SK-N-SH treated with all-trans-retinoic acid at 6 μM for 48 hours (cell line): ENCODE measurements at regions not wholly inside any gene's neighbourhood (a gene's known extent, or its start where the extent isn't known, plus 50 kb on each side); places are given as distances from the start of the nearest gene placed in this dataset.

ENCODE experiments used
- ATAC-seq: fragments of 200-7000 bp; cut with Tn5 transposase; 3 replicates; pipeline ENCODE4 v1.9.1; 2020; ENCODE audit warnings: mild to moderate bottlenecking, moderate library complexity
- BACH2 ChIP-seq: fragments of 250-450 bp; sonication (Bioruptor Pico); IDR thresholded peaks from 2 replicates; pipeline ENCODE4 v1.9.0; 2021; ENCODE audit warnings: mild to moderate bottlenecking, borderline replicate concordance
- CSDC2 ChIP-seq: fragments of 250-450 bp; sonication (Bioruptor Pico); IDR thresholded peaks from 2 replicates; pipeline ENCODE4 v1.5.0; 2020; ENCODE audit warnings: mild to moderate bottlenecking, moderate library complexity
- ESRRG ChIP-seq: fragments of 250-450 bp; sonication (Bioruptor Pico); IDR thresholded peaks from 2 replicates; pipeline ENCODE4 v1.6.1; 2021; ENCODE audit warnings: mild to moderate bottlenecking
- GLIS3 ChIP-seq: fragments of 250-450 bp; sonication (Bioruptor Pico); IDR thresholded peaks from 2 replicates; pipeline ENCODE4 v1.5.0; 2020; ENCODE audit warnings: mild to moderate bottlenecking, moderate library complexity
- ISL1 ChIP-seq: fragments of 250-450 bp; sonication (Bioruptor Pico); IDR thresholded peaks from 2 replicates; pipeline ENCODE4 v2.1.2; 2022; ENCODE audit warnings: mild to moderate bottlenecking, moderate library complexity
- OSR1 ChIP-seq: fragments of 250-450 bp; sonication (Bioruptor Pico); IDR thresholded peaks from 2 replicates; pipeline ENCODE4 v1.8.0; 2022; ENCODE audit warnings: moderate library complexity, mild to moderate bottlenecking, inconsistent platforms
- POU6F1 ChIP-seq: fragments of 250-450 bp; sonication (Bioruptor Pico); IDR thresholded peaks from 2 replicates; pipeline ENCODE4 v1.8.0; 2021; ENCODE audit warnings: low read depth, mild to moderate bottlenecking, moderate library complexity, borderline replicate concordance
- PPARA ChIP-seq: fragments of 250-450 bp; sonication (Bioruptor Pico); IDR thresholded peaks from 2 replicates; pipeline ENCODE4 v1.5.0; 2020; ENCODE audit warnings: mild to moderate bottlenecking, borderline replicate concordance
- RARB ChIP-seq: fragments of 250-450 bp; sonication (Bioruptor Pico); IDR thresholded peaks from 2 replicates; pipeline ENCODE4 v1.8.0; 2021; ENCODE audit warnings: mild to moderate bottlenecking, moderate library complexity
- SNAI2 ChIP-seq: fragments of 250-450 bp; sonication (Bioruptor Pico); IDR thresholded peaks from 2 replicates; pipeline ENCODE4 v1.5.0; 2020; ENCODE audit warnings: mild to moderate bottlenecking, moderate library complexity
- ZC3H10 ChIP-seq: fragments of 250-450 bp; sonication (Bioruptor Pico); IDR thresholded peaks from 2 replicates; pipeline ENCODE4 v1.5.1; 2021; ENCODE audit warnings: mild to moderate bottlenecking, moderate library complexity
- ZFP3 ChIP-seq: fragments of 250-450 bp; sonication (Bioruptor Pico); IDR thresholded peaks from 2 replicates; pipeline ENCODE4 v1.5.0; 2020; ENCODE audit warnings: mild to moderate bottlenecking, moderate library complexity
- ZFP30 ChIP-seq: fragments of 450-650 bp; formaldehyde crosslinking; IDR thresholded peaks from 2 replicates; pipeline ENCODE4 v1.5.0; 2022; ENCODE audit warnings: mild to moderate bottlenecking, moderate library complexity
- ZNF565 ChIP-seq: fragments of 450-650 bp; formaldehyde crosslinking; conservative IDR thresholded peaks from 2 replicates; pipeline ENCODE4 v1.5.0; 2020; ENCODE audit warnings: low read depth, mild to moderate bottlenecking, moderate library complexity
- ZNF70 ChIP-seq: fragments of 450-650 bp; formaldehyde crosslinking; IDR thresholded peaks from 2 replicates; pipeline ENCODE4 v1.5.0; 2020; ENCODE audit warnings: mild to moderate bottlenecking, moderate library complexity
- ZNF8 ChIP-seq: fragments of 450-650 bp; formaldehyde crosslinking; IDR thresholded peaks from 2 replicates; pipeline ENCODE4 v1.5.0; 2020; ENCODE audit warnings: mild to moderate bottlenecking, moderate library complexity
- TF ChIP-seq, protein P1 (sequence below): fragments of 250-450 bp; sonication (Bioruptor Pico); IDR thresholded peaks from 2 replicates; pipeline ENCODE4 v1.5.0; 2020; ENCODE audit warnings: mild to moderate bottlenecking, moderate library complexity
- TF ChIP-seq, protein P2 (sequence below): fragments of 250-450 bp; sonication (Bioruptor Pico); IDR thresholded peaks from 2 replicates; pipeline ENCODE4 v1.8.0; 2020; ENCODE audit warnings: mild to moderate bottlenecking, moderate library complexity, borderline replicate concordance
- TF ChIP-seq, protein P3 (sequence below): fragments of 250-450 bp; sonication (Bioruptor Pico); IDR thresholded peaks from 2 replicates; pipeline ENCODE4 v1.5.1; 2021; ENCODE audit warnings: mild to moderate bottlenecking, moderate library complexity

- no peak for ATAC-seq
- no peak for TF ChIP-seq GLIS3 (CRISPR knock-in tag)
- no peak for TF ChIP-seq ZFP30 (CRISPR knock-in tag)
- TF ChIP-seq ZNF8 (CRISPR knock-in tag) = no peak
- TF ChIP-seq, protein P1, sequence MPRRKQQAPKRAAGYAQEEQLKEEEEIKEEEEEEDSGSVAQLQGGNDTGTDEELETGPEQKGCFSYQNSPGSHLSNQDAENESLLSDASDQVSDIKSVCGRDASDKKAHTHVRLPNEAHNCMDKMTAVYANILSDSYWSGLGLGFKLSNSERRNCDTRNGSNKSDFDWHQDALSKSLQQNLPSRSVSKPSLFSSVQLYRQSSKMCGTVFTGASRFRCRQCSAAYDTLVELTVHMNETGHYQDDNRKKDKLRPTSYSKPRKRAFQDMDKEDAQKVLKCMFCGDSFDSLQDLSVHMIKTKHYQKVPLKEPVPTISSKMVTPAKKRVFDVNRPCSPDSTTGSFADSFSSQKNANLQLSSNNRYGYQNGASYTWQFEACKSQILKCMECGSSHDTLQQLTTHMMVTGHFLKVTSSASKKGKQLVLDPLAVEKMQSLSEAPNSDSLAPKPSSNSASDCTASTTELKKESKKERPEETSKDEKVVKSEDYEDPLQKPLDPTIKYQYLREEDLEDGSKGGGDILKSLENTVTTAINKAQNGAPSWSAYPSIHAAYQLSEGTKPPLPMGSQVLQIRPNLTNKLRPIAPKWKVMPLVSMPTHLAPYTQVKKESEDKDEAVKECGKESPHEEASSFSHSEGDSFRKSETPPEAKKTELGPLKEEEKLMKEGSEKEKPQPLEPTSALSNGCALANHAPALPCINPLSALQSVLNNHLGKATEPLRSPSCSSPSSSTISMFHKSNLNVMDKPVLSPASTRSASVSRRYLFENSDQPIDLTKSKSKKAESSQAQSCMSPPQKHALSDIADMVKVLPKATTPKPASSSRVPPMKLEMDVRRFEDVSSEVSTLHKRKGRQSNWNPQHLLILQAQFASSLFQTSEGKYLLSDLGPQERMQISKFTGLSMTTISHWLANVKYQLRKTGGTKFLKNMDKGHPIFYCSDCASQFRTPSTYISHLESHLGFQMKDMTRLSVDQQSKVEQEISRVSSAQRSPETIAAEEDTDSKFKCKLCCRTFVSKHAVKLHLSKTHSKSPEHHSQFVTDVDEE (CRISPR knock-in tag) = no peak
- TF ChIP-seq, protein P2, sequence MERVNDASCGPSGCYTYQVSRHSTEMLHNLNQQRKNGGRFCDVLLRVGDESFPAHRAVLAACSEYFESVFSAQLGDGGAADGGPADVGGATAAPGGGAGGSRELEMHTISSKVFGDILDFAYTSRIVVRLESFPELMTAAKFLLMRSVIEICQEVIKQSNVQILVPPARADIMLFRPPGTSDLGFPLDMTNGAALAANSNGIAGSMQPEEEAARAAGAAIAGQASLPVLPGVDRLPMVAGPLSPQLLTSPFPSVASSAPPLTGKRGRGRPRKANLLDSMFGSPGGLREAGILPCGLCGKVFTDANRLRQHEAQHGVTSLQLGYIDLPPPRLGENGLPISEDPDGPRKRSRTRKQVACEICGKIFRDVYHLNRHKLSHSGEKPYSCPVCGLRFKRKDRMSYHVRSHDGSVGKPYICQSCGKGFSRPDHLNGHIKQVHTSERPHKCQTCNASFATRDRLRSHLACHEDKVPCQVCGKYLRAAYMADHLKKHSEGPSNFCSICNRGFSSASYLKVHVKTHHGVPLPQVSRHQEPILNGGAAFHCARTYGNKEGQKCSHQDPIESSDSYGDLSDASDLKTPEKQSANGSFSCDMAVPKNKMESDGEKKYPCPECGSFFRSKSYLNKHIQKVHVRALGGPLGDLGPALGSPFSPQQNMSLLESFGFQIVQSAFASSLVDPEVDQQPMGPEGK (CRISPR knock-in tag) = no peak
- no peak for TF ChIP-seq ZC3H10 (CRISPR knock-in tag)
- TF ChIP-seq ZFP3 = no peak
- TF ChIP-seq ZNF565 (CRISPR knock-in tag) = no peak
- no peak for TF ChIP-seq OSR1
- no peak for TF ChIP-seq PPARA (CRISPR knock-in tag)
- no peak for TF ChIP-seq RARB (CRISPR knock-in tag)
- TF ChIP-seq, protein P3, sequence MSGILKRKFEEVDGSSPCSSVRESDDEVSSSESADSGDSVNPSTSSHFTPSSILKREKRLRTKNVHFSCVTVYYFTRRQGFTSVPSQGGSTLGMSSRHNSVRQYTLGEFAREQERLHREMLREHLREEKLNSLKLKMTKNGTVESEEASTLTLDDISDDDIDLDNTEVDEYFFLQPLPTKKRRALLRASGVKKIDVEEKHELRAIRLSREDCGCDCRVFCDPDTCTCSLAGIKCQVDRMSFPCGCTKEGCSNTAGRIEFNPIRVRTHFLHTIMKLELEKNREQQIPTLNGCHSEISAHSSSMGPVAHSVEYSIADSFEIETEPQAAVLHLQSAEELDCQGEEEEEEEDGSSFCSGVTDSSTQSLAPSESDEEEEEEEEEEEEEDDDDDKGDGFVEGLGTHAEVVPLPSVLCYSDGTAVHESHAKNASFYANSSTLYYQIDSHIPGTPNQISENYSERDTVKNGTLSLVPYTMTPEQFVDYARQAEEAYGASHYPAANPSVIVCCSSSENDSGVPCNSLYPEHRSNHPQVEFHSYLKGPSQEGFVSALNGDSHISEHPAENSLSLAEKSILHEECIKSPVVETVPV (CRISPR knock-in tag) = no peak
Measured at GRCh38 chr1:5312293-5312674, 657.9 kb downstream of the AJAP1 start.

GRCh38 chr1:5311634-5312292, 657.4 kb downstream of the AJAP1 start:
- no peak for ATAC-seq
- TF ChIP-seq POU6F1 (CRISPR knock-in tag) = no peak
- TF ChIP-seq, protein P2 (CRISPR knock-in tag) = no peak
- TF ChIP-seq PPARA (CRISPR knock-in tag) = no peak
- TF ChIP-seq ISL1 (CRISPR knock-in tag) = no peak
- no peak for TF ChIP-seq ZNF565 (CRISPR knock-in tag)
- no peak for TF ChIP-seq CSDC2 (CRISPR knock-in tag)
- TF ChIP-seq GLIS3 (CRISPR knock-in tag) = no peak
- TF ChIP-seq SNAI2 (CRISPR knock-in tag) = no peak
- TF ChIP-seq ESRRG (CRISPR knock-in tag) = no peak
- TF ChIP-seq ZNF70 (CRISPR knock-in tag) = no peak
- no peak for TF ChIP-seq ZFP30 (CRISPR knock-in tag)
- TF ChIP-seq, protein P1 (CRISPR knock-in tag) = no peak
- TF ChIP-seq BACH2 (CRISPR knock-in tag) = no peak
- TF ChIP-seq, protein P3 (CRISPR knock-in tag) = no peak
- no peak for TF ChIP-seq ZFP3
- TF ChIP-seq ZNF8 (CRISPR knock-in tag) = no peak
